ENCODE measurements at regions not wholly inside any gene's neighbourhood (a gene's known extent, or its start where the extent isn't known, plus 50 kb on each side); places are given as distances from the start of the nearest gene placed in this dataset.
A peak's percentile ranks its signal among the peaks of the same experiment; 100 is the strongest.
"Not testable (repeated sequence)": the region's sequence is repeated elsewhere in the genome, so short reads cannot be mapped to it uniquely, and the experiment has no call there.

GRCh38 chr18:40292985-40293710, 1661.9 kb upstream of the PIK3C3 start:
- Histone ChIP-seq H2AFZ (ENCODE audit: low read length) (no peak overlapping the region), H3K9me3 (ENCODE audit: low read length) (no peaks in the 10 kb centered on the region), H3K4me1 (ENCODE audit: insufficient read depth, low read length, poor library complexity, severe bottlenecking) (no peaks in the 10 kb centered on the region), H3K4me3 (ENCODE audit: low read depth, low read length, poor library complexity, severe bottlenecking) (no peak overlapping the region), H3K9me2 (ENCODE audit: insufficient read depth, low read length) (no peaks in the 10 kb centered on the region), H3K4me2 (ENCODE audit: low read length) (no peak overlapping the region), H3K79me2 (ENCODE audit: insufficient read depth, low read depth, low read length) (no peaks in the 10 kb centered on the region), H3K36me3 (ENCODE audit: insufficient read depth, low read length) (no peaks in the 10 kb centered on the region), H4K20me1 (ENCODE audit: insufficient read depth, low read length) (no peaks in the 10 kb centered on the region), H3K27ac (ENCODE audit: low read depth, low read length, poor library complexity, severe bottlenecking) (no peak overlapping the region)
- CTCF ChIA-PET (ENCODE audit: unreplicated experiment): no interaction called here
- DNase-seq (ENCODE audit: low spot score): no peak
- TF ChIP-seq CTCF (conservative IDR thresholded peaks at IDR 0.05; ENCODE audit: low read length) (0 out of 2 replicates have a peak, but pooled peaks have one; percentile 23), EZH2phosphoT487 (IDR thresholded peaks at IDR 0.05; ENCODE audit: borderline replicate concordance, low read depth, low read length) (no peak)
- POLR2A ChIA-PET: no interaction called here
- intact Hi-C loops (cut with micrococcal nuclease; ENCODE audit: unreplicated experiment): no loop called here
- BruUV-seq (replicated peaks): no TSS peak

GRCh38 chr18:40283560-40283959, 1671.5 kb upstream of the PIK3C3 start:
- H3K27ac ChIP-seq (ENCODE audit: low read depth, low read length, poor library complexity, severe bottlenecking): no peak overlapping the region
- no peak overlapping the region for H3K4me3 ChIP-seq (ENCODE audit: low read depth, low read length, poor library complexity, severe bottlenecking)
- H3K9me3 ChIP-seq (ENCODE audit: low read length): no peaks in the 10 kb centered on the region
- no peaks in the 10 kb centered on the region for H3K4me1 ChIP-seq (ENCODE audit: insufficient read depth, low read length, poor library complexity, severe bottlenecking)
- BruUV-seq (replicated peaks): no TSS peak
- no peak for TF ChIP-seq EZH2phosphoT487 (IDR thresholded peaks at IDR 0.05; ENCODE audit: borderline replicate concordance, low read depth, low read length)
- no peak for TF ChIP-seq CTCF (conservative IDR thresholded peaks at IDR 0.05; ENCODE audit: low read length)
- ChIA-PET POLR2A (interaction anchor here (0.7 kb wide), 1 partner anchor 58 kb away, joined by 3 read pairs; no protein-coding TSS in a partner anchor), CTCF (ENCODE audit: unreplicated experiment) (no interaction called here)
- intact Hi-C loops (cut with micrococcal nuclease; ENCODE audit: unreplicated experiment): no loop called here
- H3K79me2 ChIP-seq (ENCODE audit: insufficient read depth, low read depth, low read length): no peaks in the 10 kb centered on the region
- H3K4me2 ChIP-seq (ENCODE audit: low read length): no peak overlapping the region
- no peak for DNase-seq (ENCODE audit: low spot score)
- H3K36me3 ChIP-seq (ENCODE audit: insufficient read depth, low read length): no peaks in the 10 kb centered on the region
- no peak overlapping the region for H2AFZ ChIP-seq (ENCODE audit: low read length)
- H3K9me2 ChIP-seq (ENCODE audit: insufficient read depth, low read length): no peaks in the 10 kb centered on the region
- no peaks in the 10 kb centered on the region for H4K20me1 ChIP-seq (ENCODE audit: insufficient read depth, low read length)

GRCh38 chr18:40281356-40281755, 1673.7 kb upstream of the PIK3C3 start:
- H3K4me1 ChIP-seq (ENCODE audit: insufficient read depth, low read length, poor library complexity, severe bottlenecking); H3K36me3 ChIP-seq (ENCODE audit: insufficient read depth, low read length); H3K4me3 ChIP-seq (ENCODE audit: low read depth, low read length, poor library complexity, severe bottlenecking); H2AFZ ChIP-seq (ENCODE audit: low read length); CTCF ChIA-PET (ENCODE audit: unreplicated experiment); H3K79me2 ChIP-seq (ENCODE audit: insufficient read depth, low read depth, low read length); H3K27ac ChIP-seq (ENCODE audit: low read depth, low read length, poor library complexity, severe bottlenecking); H3K9me2 ChIP-seq (ENCODE audit: insufficient read depth, low read length); intact Hi-C loops (cut with micrococcal nuclease; ENCODE audit: unreplicated experiment); H3K4me2 ChIP-seq (ENCODE audit: low read length); POLR2A ChIA-PET; H3K9me3 ChIP-seq (ENCODE audit: low read length); DNase-seq (ENCODE audit: low spot score); BruUV-seq (replicated peaks); H4K20me1 ChIP-seq (ENCODE audit: insufficient read depth, low read length): not testable (repeated sequence)
